Left lung (tissue), 4 donors: ENCODE measurements at regions not wholly inside any gene's neighbourhood (a gene's known extent, or its start where the extent isn't known, plus 50 kb on each side); places are given as distances from the start of the nearest gene placed in this dataset.

Experiments
- ATAC-seq: fragments of 200-7000 bp; cut with Tn5 transposase; one replicate; pipeline ENCODE4 v1.9.1; 2020; ENCODE audit warnings: moderate library complexity
- DNase-seq, 4 donors: peaks; one replicate each; pipeline ENCODE4 v3.0.0-alpha.2; 2013 to 2020
- H3K27ac ChIP-seq, 2 donors: fragments of 200-600 bp; sonication (generic) in 1 of 2; one replicate each; pipeline versions ENCODE4 v1.5.0 to v1.8.0; 2020 to 2021
- H3K27me3 ChIP-seq, 2 donors: fragments of 200-600 bp; sonication (generic) in 1 of 2; one replicate each; pipeline versions ENCODE4 v1.5.0 to v1.8.0; 2020 to 2021
- H3K36me3 ChIP-seq, 2 donors: fragments of 200-600 bp; sonication (generic) in 1 of 2; one replicate each; pipeline versions ENCODE4 v1.5.0 to v1.8.0; 2020 to 2021
- H3K4me1 ChIP-seq, 2 donors: fragments of 200-600 bp; one replicate each; pipeline ENCODE4 v1.8.0; 2021
- H3K4me3 ChIP-seq, 2 donors: fragments of 200-600 bp; sonication (generic) in 1 of 2; one replicate each; pipeline versions ENCODE4 v1.5.0 to v1.8.0; 2020 to 2021; ENCODE audit warnings: mild to moderate bottlenecking in 1 of 2
- H3K9me3 ChIP-seq, 2 donors: fragments of 200-600 bp; sonication (generic) in 1 of 2; one replicate each; pipeline versions ENCODE4 v1.5.0 to v1.8.0; 2020 to 2021
- intact Hi-C, 2 donors: fragments of 100-400 bp; cut with DNase I; formaldehyde crosslinking; loops; one replicate each; pipeline versions ENCODE4 v1.11.2 to v1.14.2; 2022
- TF ChIP-seq, protein P1 (sequence below), 2 donors: fragments of 200-600 bp; sonication (generic) in 1 of 2; IDR thresholded peaks; one replicate each; pipeline versions ENCODE4 v1.5.0 to v1.8.0; 2021; ENCODE audit warnings: antibody characterized with exemption in 2 of 2
- donor health status: DM: no; HTN: yes; CAD: no.
- donor health status: DM: no; HTN: no; CAD: no.

GRCh38 chr5:110092955-110093785, 403.4 kb downstream of the MAN2A1 start:
- no peaks in the 10 kb centered on the region for H3K4me1 ChIP-seq
- no peak for DNase-seq
- ATAC-seq, result no peak
- no peak overlapping the region for H3K27ac ChIP-seq
- no peak overlapping the region for H3K4me3 ChIP-seq
- no peaks in the 10 kb centered on the region for H3K9me3 ChIP-seq
- TF ChIP-seq, protein P1, sequence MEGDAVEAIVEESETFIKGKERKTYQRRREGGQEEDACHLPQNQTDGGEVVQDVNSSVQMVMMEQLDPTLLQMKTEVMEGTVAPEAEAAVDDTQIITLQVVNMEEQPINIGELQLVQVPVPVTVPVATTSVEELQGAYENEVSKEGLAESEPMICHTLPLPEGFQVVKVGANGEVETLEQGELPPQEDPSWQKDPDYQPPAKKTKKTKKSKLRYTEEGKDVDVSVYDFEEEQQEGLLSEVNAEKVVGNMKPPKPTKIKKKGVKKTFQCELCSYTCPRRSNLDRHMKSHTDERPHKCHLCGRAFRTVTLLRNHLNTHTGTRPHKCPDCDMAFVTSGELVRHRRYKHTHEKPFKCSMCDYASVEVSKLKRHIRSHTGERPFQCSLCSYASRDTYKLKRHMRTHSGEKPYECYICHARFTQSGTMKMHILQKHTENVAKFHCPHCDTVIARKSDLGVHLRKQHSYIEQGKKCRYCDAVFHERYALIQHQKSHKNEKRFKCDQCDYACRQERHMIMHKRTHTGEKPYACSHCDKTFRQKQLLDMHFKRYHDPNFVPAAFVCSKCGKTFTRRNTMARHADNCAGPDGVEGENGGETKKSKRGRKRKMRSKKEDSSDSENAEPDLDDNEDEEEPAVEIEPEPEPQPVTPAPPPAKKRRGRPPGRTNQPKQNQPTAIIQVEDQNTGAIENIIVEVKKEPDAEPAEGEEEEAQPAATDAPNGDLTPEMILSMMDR (IDR thresholded peaks at IDR 0.05), result no peak
- no peaks in the 10 kb centered on the region for H3K27me3 ChIP-seq
- intact Hi-C loops, result no loop called here
- no peaks in the 10 kb centered on the region for H3K36me3 ChIP-seq

DNA sequence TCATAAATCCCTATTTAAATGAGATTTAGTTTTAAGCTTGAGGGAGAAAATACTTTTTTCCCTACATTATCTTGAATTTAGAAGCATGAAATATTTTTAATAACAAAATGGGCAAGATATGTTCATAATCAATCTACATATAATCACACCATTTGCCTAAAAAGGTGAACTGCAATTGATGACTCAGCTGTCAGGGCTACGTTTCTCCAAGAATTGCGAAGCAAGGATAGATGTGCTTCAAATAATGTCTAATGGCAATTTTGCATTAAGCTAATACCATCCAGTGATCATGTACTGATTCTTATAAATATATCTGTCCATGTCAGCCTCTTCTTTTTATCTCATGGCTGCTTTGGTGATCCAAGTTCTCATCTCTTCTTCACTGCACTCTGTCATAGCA, 404.4 kb downstream of the MAN2A1 start:
- DNase-seq, result no peak
- intact Hi-C loops, result no loop called here
- TF ChIP-seq, protein P1 (IDR thresholded peaks at IDR 0.05), result no peak

DNA sequence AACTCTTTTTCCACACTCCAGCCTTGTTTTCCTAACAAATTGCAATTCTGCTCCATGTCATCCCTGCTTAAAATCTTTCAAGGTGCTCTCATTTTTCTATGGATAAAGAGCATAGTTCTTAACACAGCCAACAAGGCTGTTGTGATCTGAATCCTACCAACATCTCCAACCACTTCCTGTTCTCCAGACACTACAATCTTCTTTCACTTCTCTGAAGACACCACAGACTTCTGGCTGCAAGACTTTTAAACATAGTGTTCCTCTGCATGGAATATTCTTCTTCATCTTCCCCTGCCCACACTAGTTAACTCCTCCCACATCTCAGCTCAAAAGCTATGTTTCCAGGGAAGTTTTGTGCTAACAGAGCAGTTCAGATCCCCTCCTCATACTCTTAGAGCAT, 404.8 kb downstream of the MAN2A1 start:
- ATAC-seq (no peak), DNase-seq (no peak)
- intact Hi-C loops, result no loop called here
- no peak overlapping the region for H3K4me3 ChIP-seq
- no peak overlapping the region for H3K27ac ChIP-seq
- H3K4me1 ChIP-seq, result no peaks in the 10 kb centered on the region
- no peaks in the 10 kb centered on the region for H3K9me3 ChIP-seq
- TF ChIP-seq, protein P1 (IDR thresholded peaks at IDR 0.05), result no peak
- H3K36me3 ChIP-seq, result no peaks in the 10 kb centered on the region
- no peaks in the 10 kb centered on the region for H3K27me3 ChIP-seq

More for the DNA sequence above, 404.4 kb downstream of the MAN2A1 start:
- Histone ChIP-seq H3K4me1 (no peaks in the 10 kb centered on the region), H3K27ac (no peak overlapping the region), H3K36me3 (no peaks in the 10 kb centered on the region), H3K27me3 (no peaks in the 10 kb centered on the region), H3K9me3 (no peaks in the 10 kb centered on the region), H3K4me3 (no peak overlapping the region)
- no peak for ATAC-seq

GRCh38 chr5:110096419-110096818, 406.7 kb downstream of the MAN2A1 start:
- DNase-seq (no peak), ATAC-seq (no peak)
- TF ChIP-seq, protein P1 (IDR thresholded peaks at IDR 0.05), result no peak
- no peaks in the 10 kb centered on the region for H3K9me3 ChIP-seq
- H3K27ac ChIP-seq, result no peak overlapping the region
- no peaks in the 10 kb centered on the region for H3K4me1 ChIP-seq
- no peaks in the 10 kb centered on the region for H3K27me3 ChIP-seq
- no peaks in the 10 kb centered on the region for H3K36me3 ChIP-seq
- no peak overlapping the region for H3K4me3 ChIP-seq
- intact Hi-C loops, result no loop called here

GRCh38 chr5:110099572-110099971, 409.8 kb downstream of the MAN2A1 start:
- Histone ChIP-seq H3K4me1 (no peaks in the 10 kb centered on the region), H3K9me3 (no peaks in the 10 kb centered on the region), H3K4me3 (no peak overlapping the region), H3K27me3 (no peaks in the 10 kb centered on the region), H3K36me3 (no peaks in the 10 kb centered on the region), H3K27ac (no peak overlapping the region)
- no peak for ATAC-seq
- TF ChIP-seq, protein P1 (IDR thresholded peaks at IDR 0.05), result no peak
- intact Hi-C loops, result no loop called here
- no peak for DNase-seq
